IPS-NIHi7 (cell line): ENCODE measurements at regions not wholly inside any gene's neighbourhood (a gene's known extent, or its start where the extent isn't known, plus 50 kb on each side); places are given as distances from the start of the nearest gene placed in this dataset.

ENCODE experiments used
- DNase-seq: peaks from one replicate; pipeline ENCODE4 v3.0.0; 2012; ENCODE audit warnings: mixed read lengths; ENCODE audit errors: extremely low spot score

- DNase-seq = no peak
These were observed 192.6 kb upstream of the GGTLC1 start for GRCh38 chr20:24181151-24181550.

GRCh38 chr20:24169256-24169655, 180.7 kb upstream of the GGTLC1 start:
- DNase-seq = no peak

- DNase-seq = no peak
These were observed 177.8 kb upstream of the GGTLC1 start for GRCh38 chr20:24166412-24166811.

DNA sequence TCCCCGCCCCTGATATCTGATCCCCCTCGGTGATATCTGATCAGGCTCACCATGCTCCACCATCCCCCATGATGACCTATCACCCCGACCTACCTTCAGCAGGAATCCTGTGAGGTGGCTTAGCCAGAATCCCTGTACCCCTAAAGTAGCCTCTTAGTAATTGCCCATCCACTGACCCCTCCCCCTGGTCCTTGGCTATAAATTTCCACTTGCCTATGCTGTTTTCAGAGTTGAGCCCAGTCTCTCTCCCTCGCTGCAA, 177.5 kb upstream of the GGTLC1 start:
- DNase-seq = no peak

DNA sequence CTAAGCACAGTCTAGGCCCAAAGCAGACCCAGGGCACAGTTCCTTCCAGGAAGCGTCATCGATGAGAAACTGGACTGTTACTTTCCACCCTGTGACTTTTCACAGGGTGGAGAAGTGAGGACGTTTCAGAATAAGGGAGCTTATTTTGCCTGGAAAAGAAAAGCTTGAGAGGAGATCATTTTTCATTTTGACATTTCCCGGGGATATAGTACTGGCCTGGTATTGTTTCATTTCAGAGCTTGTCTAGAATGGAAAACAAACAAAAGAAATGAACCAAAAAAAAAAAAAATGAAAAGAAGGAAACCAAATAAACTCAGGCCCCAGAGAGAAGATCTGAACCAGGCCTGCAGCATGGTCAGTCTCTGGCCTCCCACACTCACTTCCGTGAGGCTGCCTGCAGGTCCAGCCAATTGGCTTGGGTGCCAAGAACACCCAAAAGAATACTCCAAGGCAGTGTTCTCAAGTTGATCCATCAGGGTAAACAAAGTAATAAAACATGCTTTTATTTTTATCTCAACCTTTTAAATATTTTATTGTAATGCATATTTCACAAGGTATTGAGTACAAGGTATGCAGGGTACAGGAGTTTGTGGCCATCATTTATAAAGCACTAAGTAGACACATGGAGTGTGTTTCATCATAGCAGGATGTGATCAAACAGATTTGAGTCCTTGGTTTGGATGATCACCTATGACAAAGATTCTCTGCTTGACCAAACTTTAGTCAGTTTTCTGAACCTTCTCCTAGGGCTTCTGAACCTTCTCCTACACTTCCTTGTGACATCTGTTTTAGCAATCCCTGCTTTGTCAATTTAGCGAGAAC, 176.9 kb upstream of the GGTLC1 start:
- no peak for DNase-seq

DNA sequence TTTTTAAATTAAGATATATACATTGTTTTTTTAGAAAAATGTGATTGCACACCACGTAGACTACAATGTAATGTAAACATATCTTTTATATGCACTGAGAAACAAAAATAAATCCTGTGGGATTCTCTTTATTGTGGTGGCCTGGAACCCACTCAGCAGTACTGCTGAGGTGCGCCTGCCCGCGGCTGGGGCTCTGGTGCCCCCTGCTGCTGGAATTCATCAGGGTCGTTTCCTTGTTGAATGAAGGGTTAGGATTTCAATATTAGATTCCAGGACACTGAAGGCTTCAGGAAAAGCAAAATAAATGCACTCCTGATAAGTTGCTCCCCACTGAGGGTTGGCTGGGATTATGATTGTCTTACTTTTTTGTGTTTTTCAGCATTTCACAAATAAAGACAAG, 175.8 kb upstream of the GGTLC1 start:
- peak; percentile 66 for DNase-seq

- DNase-seq = no peak
These were observed 174.9 kb upstream of the GGTLC1 start for GRCh38 chr20:24163506-24163905.

GRCh38 chr20:24160563-24161281, 172.1 kb upstream of the GGTLC1 start:
- DNase-seq = peak; percentile 77

GRCh38 chr20:24158281-24158680, 169.7 kb upstream of the GGTLC1 start:
- no peak for DNase-seq

GRCh38 chr20:24157213-24157612, 168.6 kb upstream of the GGTLC1 start:
- no peak for DNase-seq

GRCh38 chr20:24153101-24154040, 164.8 kb upstream of the GGTLC1 start:
- DNase-seq = no peak

GRCh38 chr20:24151621-24152294, 163.2 kb upstream of the GGTLC1 start:
- DNase-seq = no peak

DNA sequence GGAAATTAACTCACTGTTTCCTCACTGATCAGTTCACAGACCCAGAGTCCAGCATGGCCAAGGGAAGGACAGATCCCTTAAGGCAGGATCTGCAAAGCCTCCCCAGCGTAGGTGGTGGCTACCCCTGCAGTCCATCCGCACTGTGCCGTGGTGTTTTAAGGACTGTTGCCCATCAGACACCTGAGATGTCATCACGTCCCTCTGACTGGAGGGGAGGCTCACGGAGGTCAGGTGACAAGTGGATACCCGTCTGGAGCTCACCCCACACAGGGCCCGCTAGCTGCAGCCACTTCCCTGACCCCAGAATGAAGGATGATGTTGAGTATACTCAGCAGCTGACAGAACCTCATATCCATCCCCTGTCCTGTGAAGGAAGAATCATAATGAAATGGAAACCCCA, 161.8 kb upstream of the GGTLC1 start:
- no peak for DNase-seq

DNA sequence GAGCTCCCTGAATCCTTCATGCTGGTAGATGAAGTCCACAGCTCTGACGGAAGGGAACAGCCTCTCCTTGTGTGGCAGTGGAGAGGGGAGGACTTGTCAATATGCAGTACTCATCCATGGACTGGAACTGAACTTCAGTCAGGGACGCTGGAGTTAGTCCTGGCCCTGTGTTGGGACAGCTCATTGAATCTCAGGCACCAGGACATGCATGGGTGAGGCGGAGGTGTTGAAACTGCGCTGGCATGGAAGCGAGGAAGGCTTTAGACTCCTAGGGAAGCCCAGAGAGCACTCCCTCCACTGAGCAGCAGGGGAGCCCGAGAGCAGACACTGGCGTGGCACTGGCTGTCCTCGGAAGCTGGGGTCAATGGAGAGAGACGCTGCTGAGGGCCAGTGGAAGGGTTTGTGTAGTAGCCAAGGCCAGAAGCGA, 161.3 kb upstream of the GGTLC1 start:
- peak; percentile 79 for DNase-seq

DNA sequence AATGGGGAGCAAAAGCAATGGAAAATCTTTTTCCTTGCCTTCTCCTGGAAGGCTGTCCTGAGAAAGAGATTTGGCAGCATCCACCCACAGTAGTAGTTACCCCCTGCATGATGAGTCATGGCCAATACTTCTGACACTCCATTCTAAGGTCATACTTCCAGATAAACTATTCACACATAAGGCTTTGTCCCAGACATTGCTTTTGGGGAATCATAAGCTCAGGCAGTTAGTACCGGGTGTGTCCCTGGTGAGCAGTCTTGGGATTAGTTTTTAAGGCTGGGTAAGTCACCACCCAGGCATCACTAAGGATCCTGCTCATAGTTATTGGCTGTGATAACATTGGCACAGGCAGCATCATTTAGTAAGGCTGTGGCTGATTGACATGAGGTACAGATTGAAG, 160.6 kb upstream of the GGTLC1 start:
- no peak for DNase-seq

GRCh38 chr20:24148372-24148771, 159.8 kb upstream of the GGTLC1 start:
- no peak for DNase-seq

GRCh38 chr20:24147961-24148360, 159.4 kb upstream of the GGTLC1 start:
- DNase-seq = no peak

GRCh38 chr20:24147479-24147878, 158.9 kb upstream of the GGTLC1 start:
- DNase-seq = no peak

GRCh38 chr20:24146231-24146634, 157.7 kb upstream of the GGTLC1 start:
- DNase-seq = no peak

GRCh38 chr20:24144371-24144770, 155.8 kb upstream of the GGTLC1 start:
- DNase-seq = no peak

GRCh38 chr20:24141111-24141510, 152.5 kb upstream of the GGTLC1 start:
- no peak for DNase-seq

GRCh38 chr20:24139846-24140245, 151.3 kb upstream of the GGTLC1 start:
- DNase-seq = no peak
